Sigmoid colon (tissue), 4 donors: ENCODE measurements at regions not wholly inside any gene's neighbourhood (a gene's known extent, or its start where the extent isn't known, plus 50 kb on each side); places are given as distances from the start of the nearest gene placed in this dataset.

Experiments
- CTCF ChIP-seq, 4 experiments: fragments of 450-650 bp in 3 of 4; fragments of 200-600 bp in 1 of 4; IDR thresholded peaks; one replicate each; pipeline ENCODE4 v1.5.1; 2016 to 2019; ENCODE audit warnings: antibody characterized with exemption in 4 of 4, mild to moderate bottlenecking in 3 of 4, moderate library complexity in 2 of 4
- EP300 ChIP-seq, 4 donors: sonication (generic); formaldehyde crosslinking; IDR thresholded peaks; one replicate each; pipeline ENCODE4 v1.6.1; 2017; ENCODE audit warnings: antibody characterized with exemption in 4 of 4
- POLR2A ChIP-seq, 2 donors: fragments of 450-650 bp; IDR thresholded peaks; one replicate each; pipeline ENCODE4 v1.6.1; 2016; ENCODE audit warnings: antibody characterized with exemption in 2 of 2, mild to moderate bottlenecking in 2 of 2, moderate library complexity in 2 of 2
- POLR2AphosphoS5 ChIP-seq, 4 donors: sonication (generic); formaldehyde crosslinking; IDR thresholded peaks; one replicate each; pipeline ENCODE4 v1.6.1; 2017; ENCODE audit warnings: antibody characterized with exemption in 4 of 4

- TF ChIP-seq POLR2A (IDR thresholded peaks at IDR 0.05) (no peak), CTCF (IDR thresholded peaks at IDR 0.05) (no peak), POLR2AphosphoS5 (IDR thresholded peaks at IDR 0.05) (no peak), EP300 (IDR thresholded peaks at IDR 0.05) (no peak)
Measured at GRCh38 chr17:83012200-83012785, 67.1 kb upstream of the METRNL start.
